DOHH2 (cell line): ENCODE measurements at regions not wholly inside any gene's neighbourhood (a gene's known extent, or its start where the extent isn't known, plus 50 kb on each side); places are given as distances from the start of the nearest gene placed in this dataset.

Source experiments
- EZH2phosphoT487 ChIP-seq: fragments of 200-600 bp; sonication (generic); IDR thresholded peaks from 2 replicates; pipeline ENCODE4 v1.6.1; 2017; ENCODE audit warnings: borderline replicate concordance, mild to moderate bottlenecking, antibody characterized with exemption, low read length, moderate library complexity, mixed read lengths
- TF ChIP-seq, protein P1 (sequence below): fragments of 200-600 bp; sonication (generic); IDR thresholded peaks from one replicate; pipeline ENCODE4 v1.5.1; 2014; ENCODE audit warnings: antibody characterized with exemption, mild to moderate bottlenecking, low read depth, low read length; ENCODE audit not compliant: poor library complexity, severe bottlenecking

DNA sequence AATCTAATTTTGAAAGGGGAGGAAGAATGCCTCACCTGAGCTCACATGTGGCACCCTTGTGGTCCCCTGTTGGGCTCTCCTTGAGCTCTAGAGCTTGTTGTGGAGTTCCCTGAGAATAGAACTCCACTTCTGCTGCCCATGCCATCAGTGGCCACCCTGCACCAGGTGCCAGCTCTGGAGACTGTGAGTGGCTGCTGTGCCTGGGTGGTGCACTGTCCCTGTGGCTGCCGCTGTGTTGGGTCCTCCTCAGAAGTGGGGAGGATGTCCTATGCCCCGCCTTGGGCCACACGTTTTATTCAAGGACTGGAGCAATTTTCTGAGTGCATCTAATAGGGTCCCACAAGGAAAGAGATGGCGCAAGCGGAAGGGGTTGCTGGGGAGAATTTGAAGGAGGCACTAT lies 67.9 kb upstream of the MAP3K7 start:
- TF ChIP-seq, protein P1, sequence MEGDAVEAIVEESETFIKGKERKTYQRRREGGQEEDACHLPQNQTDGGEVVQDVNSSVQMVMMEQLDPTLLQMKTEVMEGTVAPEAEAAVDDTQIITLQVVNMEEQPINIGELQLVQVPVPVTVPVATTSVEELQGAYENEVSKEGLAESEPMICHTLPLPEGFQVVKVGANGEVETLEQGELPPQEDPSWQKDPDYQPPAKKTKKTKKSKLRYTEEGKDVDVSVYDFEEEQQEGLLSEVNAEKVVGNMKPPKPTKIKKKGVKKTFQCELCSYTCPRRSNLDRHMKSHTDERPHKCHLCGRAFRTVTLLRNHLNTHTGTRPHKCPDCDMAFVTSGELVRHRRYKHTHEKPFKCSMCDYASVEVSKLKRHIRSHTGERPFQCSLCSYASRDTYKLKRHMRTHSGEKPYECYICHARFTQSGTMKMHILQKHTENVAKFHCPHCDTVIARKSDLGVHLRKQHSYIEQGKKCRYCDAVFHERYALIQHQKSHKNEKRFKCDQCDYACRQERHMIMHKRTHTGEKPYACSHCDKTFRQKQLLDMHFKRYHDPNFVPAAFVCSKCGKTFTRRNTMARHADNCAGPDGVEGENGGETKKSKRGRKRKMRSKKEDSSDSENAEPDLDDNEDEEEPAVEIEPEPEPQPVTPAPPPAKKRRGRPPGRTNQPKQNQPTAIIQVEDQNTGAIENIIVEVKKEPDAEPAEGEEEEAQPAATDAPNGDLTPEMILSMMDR, result no peak
- no peak for TF ChIP-seq EZH2phosphoT487
